ENCODE measurements at regions not wholly inside any gene's neighbourhood (a gene's known extent, or its start where the extent isn't known, plus 50 kb on each side); places are given as distances from the start of the nearest gene placed in this dataset.

DNA sequence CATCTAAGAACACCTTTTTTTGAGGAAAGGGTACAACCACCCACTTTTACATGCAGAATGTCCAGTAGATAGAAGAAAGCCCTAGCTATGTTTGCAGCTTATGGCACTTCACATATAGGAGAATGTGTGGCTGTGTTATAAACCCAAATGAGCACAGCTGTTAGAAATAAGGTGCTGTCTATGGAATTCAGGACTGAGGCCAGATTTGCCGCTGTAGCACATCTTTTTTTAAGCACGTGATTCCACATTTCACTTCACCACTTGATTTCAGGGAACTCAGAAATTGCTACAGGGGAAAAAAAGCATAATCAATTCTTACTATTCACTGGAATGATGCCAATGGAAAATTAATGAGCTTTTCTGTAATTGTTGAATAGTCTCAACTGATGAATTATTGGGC is 147.2 kb upstream of the ADAMTS5 start:
- no peak for DNase-seq

DNA sequence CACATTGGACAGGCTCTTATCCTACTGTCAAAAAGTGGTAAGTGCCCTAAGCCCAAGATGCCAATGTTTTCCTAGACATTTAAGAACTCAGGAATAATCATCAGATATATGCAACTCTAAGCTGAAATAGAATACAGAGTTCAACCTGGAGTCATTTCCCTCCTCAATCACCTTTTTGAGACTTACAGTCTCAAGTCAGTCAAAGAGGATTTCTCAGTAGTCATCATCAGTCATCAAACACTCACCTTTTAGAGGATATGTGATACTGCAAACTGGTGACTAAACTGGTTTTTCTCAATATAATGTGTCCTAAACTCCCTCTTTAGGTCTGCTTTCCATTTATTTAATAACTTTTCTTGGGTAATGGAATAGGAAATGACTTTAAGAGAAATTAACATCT is 145.3 kb upstream of the ADAMTS5 start:
- no peak for DNase-seq

DNA sequence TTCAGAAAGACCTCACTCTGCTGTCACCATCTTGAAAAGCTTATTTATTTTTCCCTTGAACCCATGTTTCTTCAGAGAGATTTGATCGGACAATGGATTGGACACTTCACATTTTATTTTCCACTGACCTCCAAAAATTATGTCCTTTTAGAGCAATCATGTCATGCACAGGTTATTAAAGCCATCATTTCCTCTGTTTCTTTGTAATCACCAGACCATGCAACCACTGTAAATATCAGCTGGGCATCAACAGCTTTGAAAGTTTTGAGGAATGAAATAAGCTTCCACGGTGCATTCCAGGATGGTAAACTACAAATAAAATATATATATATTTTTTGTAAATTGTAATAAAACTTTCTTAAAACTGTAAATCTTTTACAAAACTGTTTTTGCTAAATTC is 144.1 kb upstream of the ADAMTS5 start:
- DNase-seq = no peak

DNA sequence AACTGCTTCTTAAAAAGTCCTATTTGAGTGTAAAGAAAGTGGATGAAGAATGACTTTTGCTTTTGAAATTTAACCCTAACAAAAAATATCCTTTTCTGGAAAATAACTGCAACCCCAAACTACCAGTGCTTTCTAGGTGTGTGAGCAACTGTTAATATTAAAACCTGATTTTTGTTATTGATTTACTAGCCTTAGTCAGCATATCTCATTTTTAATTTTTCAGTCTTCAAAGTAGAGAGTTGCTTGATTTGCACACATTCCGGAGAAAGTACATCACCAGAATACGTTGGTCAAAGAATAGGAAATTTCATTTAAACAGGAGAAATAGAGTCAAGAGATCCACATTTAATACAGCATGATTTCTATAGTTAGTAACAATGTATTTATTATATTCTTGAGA is 141.8 kb upstream of the ADAMTS5 start:
- no peak for DNase-seq

DNA sequence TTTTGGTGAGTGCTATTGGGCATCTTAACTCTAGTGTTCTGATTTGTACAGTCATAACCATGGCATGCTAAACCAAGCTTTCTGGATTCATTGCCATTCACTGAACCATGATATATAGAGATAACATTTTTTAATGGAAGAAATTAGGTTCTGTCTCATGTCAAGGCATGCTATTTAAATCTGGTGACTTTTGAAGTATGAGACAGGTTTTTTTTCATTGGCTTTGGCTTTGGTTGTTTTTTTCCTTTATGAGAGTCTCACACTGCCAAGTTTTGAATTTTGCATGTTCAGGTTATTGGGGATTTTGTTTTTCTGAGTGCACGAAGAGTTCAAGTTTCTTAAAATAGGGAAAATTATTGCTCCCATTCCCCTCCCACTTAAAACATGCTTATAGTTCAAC is 141.3 kb upstream of the ADAMTS5 start:
- DNase-seq = no peak

DNA sequence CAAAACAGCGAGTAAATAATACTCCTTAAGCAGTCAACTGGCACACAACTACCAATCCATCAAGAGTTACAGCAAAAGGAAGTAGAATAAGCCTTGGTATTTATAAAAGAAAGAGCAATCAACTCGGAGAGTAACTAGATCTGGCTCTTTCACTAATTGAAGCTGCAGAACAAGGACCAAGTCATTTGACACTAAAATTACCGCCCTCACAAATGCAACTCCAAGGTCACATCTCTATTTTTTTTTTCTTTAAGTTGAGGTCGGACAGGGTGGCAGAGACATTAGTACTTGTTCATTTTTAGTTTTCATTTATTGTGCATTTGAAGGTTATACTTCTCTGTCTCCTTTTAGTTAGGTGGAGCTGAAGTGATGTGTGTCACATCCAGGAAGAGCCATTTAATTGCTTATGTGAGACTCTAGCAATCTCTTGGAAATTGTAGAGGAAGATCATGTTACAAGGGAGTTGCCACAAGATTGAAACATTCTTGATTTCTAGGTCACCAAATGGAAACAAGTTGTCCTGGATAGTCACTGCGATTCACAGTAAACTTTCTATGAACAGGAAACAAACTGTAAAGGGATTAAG is 138.1 kb upstream of the ADAMTS5 start:
- DNase-seq = no peak

DNA sequence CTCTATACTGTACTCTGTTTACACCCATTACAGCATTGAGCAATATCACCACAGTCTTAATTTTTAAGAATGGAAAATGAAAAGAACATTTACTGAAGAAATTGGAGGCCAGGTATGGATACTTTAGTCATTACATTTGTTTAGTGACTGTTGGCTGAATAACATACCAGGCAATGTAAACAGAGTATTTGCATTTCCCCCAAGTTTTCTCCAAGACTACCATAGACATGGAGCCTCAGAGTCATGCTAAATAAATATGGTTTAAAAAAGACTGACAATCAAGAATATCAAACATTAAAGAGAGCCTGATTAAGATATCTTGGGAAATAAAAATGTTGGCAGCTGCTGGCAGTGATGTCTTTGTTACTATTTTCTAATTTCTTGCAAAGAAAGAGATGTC is 136.9 kb upstream of the ADAMTS5 start:
- DNase-seq = no peak

DNA sequence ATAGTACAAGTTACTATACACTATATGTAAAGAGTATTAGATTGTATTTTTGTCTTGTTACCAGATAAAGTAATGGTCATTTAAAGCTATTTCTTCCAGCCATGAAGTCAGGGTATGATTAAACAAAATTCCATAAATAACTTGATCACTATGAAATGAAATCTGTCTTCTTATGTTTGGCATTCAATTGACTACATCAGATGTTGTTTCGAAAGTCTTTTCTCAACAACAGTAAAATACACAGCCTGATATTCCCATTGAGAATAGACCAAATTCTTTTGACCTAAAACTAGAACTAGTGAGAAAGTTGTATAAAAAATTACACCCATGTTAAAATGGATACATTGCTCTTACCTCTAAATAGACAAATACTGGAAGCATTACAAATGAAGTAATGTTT is 134.6 kb upstream of the ADAMTS5 start:
- no peak for DNase-seq

DNA sequence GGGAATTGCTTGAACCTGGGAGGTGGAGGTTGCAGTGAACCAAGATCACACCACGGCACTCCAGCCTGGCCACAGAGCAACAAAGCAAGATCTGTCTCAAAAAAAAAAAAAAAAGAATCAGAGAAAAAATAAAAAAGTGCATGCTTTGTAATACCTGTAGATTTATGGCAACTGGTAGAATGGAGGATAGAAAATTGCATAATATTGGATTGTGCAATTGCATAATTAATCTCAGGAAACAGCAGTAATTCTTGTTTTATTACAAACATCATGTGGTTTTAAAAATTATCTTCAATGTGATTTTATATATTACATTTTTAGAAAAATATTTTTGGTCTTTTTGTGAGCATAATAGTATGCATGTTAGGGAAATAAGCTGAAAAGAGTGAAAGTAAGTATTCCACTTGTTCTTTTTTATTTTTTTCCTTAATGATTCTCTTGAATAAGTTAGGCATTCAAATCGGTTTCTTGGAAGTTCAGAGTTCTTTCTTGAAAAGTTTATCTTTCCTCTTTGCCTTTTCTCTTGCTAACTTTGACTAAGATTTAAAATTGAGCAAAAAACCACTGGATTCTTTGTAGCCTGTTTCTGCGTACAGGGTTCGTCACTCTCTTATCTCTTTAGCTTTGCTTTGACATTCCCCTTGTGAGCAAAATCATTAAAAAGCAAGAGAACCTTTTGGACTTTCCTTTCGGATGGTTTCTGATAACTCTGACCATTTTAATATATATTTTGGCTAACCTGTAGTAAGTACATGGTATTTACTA is 127.5 kb upstream of the ADAMTS5 start:
- no peak for DNase-seq

DNA sequence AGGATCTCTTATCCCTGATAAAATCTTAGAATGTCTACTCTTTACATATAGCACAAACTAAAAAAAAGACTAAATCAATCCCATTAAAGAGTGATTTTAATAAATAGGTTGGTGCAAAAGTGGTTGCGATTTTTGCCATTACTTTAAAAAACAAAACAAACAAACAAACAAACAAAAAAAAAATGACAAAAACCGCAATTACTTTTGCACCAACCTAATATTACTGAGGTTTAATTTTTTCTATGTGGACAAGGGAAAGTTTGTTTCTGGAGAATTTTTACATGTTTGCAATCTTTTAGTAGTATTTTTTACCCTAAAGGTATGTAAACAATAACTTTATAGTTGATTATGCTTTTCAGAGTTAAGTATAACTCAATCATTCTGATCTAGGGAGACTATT is 119.7 kb upstream of the ADAMTS5 start:
- DNase-seq = no peak

DNA sequence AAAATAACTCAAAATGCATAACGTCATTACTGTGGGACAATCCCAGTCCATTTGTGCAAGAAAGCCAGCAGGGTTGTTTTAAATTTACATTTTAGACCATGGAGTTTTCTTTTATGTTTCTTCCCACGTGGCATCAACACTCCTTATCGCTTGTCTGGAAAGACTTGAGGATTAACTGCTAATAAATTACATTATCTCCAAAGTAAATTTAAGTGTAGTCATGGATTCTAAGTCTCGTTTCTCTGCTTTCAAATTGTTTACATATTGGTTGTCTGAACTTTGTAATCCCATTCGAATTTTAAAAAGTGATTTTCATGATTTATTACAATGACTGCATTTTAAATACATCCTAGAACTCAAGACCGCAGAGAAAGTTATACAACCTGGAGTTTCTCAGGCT is 119.3 kb upstream of the ADAMTS5 start:
- no peak for DNase-seq

DNA sequence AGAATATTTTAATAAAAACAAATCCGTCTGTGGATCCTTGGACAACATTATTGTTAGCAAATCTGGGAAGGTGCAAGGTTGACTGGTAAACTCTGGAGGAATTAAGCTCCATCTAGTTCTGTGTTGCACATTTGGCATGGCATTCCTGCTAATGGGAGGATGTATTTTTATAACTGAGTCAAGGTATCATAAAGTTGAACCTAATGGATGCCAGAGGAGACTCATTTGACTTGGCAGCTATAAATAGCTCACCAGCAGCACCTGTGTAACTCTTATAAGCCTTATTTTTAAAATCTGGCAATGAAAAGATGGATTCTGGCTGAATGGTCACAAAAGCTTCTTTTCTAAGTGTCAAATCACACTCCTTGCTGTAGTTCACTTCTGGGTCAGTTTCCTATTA is 118.5 kb upstream of the ADAMTS5 start:
- DNase-seq = no peak

DNA sequence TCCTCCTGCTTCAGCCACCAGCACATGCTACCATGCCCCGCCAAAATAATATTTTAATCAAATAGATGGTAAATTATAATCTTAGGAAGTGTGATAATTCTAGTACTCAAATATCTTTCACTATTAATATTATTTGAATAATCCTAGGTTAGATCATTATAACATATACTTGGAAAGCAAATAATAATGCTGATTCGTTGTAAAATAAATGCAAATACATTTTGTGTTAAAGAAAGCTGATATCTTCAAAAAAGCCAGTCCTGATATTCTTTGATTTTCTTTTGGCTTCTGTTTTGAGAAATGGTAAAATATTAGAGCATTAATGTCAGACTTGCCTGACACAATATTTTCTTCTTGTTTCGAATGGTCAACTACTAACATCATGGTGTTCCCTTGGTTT is 116.3 kb upstream of the ADAMTS5 start:
- DNase-seq = no peak

DNA sequence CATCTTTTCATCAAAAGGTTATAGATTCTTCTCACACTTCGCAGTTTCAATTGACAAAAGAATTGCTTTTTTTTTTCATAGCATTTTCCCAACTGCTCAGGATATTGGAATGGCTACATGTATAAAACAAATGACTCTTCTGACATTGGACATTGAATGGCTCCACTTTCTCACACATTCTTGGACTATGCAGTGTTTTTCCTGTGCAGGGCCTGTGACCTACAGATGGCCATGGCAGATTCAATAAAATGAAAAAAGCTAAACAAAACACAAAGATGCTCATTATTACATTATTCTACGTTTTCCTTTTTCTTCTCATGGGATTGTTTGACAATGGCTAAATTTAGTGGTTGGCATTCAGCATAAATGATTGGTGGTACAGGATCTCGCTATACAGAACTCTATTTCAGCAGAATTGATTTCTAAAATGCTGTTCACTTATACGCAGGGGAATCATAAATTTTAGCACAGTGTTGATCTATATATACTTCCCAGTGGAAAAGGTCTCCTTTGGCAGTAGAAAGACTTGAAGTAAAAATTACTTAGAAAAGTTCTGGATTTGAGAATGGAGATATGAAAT is 115.6 kb upstream of the ADAMTS5 start:
- DNase-seq = no peak

DNA sequence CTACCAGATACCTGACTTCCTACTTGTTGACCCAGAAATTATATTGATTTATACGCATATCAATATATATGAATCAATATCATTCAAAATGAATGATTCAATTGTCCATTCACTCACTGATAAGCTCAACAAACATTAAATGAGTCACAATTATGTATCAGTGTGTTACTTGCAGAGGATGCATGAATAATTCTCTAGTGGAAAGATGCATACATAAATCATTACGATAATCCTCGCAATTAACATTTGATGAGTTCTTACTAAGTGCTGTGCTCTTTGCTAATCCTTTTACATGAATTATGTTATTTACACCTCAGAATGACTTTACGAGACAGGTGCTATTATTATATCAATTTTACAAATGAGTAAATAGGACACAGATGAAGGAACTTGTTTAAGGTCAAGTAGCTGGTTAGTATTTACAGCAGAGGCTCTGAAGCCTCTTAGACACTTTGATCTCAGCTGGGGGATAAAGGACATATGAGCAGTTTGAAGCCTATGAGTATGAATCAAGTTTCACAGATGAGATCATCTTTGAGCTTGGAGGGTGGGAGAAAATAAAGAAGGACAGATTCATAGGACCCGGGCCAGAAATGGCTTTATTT is 112.8 kb upstream of the ADAMTS5 start:
- no peak for DNase-seq

DNA sequence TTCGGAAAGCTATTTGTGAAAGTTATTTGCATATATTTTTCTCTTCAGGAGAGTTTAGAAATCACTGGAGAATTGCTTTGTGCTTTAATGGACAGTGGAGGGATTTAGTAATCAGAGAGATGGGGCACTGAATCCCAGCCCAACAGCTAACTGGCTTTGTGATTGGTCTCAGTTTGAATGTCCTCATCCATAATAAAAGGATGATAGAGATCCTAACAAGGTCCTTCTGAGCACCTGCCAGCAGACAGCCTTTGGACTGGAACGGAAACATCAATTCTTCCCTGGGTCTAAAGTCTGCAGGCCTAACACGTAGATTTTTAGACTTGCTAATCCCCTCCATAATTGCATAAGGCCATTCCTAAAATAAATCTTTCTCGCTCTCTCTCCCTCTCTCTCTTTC is 112.0 kb upstream of the ADAMTS5 start:
- no peak for DNase-seq

DNA sequence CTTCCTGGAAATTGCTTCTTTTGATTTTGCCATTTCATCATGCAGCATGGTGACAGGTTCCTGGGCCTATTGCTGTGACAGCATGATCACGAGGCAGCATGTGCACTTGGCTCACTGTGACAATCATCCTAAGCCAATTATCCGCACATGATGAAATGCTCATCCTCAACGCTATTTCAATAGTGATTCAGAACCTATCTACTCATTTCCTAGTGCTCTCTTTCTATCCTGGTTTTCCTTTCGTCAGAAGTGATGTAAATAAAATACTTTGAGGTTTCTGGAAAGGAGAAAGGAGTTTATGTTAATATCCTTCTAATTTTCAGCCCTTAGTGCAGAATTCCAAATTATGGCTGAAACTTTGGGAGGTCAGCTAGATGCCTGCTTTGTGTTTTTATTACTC is 110.6 kb upstream of the ADAMTS5 start:
- DNase-seq = no peak

DNA sequence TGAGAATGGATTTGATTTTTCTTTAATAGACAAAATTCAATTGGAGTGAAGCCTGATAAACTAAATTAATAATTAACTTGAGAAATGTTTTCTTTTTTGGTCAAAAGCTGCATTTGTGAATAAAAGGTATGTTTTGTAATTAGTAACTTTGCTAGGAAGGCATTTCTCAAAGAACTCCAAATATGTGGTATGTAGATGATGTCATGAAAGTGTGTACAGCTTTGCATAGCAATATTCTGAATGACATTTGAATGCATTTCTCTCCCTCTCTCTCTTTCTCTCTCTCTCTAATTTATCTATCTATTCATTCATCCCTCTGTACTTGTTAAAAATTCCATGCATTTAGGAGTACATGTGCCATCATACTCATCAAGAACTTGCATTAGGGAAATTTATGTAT is 109.1 kb upstream of the ADAMTS5 start:
- DNase-seq = no peak

DNA sequence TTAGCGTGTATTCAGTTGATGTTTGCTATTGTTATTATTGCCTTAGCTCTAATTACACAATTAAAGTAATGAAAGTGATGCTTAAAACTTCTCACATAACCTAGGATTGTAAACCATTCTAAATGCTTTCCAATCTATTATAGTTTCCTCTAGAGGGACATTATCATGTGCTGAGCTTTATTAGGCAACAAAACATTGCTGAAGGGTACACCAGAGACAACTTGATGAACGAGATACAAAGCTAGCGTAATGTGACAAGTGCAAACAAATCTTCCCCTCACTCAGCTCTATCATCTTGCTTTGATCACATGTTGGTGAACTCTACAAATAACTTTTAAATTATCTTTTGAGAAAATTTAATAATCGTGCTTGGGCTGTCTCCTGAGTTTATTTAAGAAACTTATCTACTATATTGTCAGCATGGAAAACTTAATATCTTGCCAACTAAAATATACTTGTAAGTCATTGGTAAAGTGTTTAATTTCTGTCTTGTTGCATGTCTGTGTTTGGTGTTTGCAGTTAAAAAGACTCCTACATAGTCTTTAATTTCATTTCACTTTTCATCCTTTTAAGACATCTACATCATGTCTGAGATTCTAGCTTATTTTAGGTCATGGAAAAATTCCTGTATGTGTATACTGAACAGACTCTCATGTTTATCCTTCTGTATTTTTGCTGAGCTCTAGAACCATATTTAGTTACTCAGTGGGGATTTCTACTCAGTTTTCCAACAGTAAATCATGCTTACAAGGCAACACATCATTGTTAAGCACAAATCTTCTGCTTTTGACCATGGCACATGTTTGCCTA is 104.2 kb upstream of the ADAMTS5 start:
- DNase-seq = no peak

DNA sequence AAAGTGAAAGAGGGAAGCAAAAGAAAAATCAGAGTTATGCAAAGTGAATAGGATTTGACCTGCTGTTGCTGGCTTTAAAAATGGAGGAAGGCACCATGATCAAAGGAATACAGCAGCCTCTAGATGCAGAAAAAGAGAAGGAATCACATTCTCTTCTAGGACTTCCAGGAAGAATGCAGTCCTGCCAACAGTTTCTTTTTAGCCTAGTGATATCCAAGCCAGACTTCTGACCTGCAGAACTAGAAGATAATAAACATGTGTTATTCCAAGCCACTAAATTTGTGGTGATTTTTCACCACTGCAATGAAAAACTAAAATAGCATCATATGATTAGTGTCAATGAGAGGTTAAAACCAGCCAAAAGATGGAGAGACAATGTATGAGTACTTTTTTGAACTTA is 101.9 kb upstream of the ADAMTS5 start:
- DNase-seq = no peak

DNA sequence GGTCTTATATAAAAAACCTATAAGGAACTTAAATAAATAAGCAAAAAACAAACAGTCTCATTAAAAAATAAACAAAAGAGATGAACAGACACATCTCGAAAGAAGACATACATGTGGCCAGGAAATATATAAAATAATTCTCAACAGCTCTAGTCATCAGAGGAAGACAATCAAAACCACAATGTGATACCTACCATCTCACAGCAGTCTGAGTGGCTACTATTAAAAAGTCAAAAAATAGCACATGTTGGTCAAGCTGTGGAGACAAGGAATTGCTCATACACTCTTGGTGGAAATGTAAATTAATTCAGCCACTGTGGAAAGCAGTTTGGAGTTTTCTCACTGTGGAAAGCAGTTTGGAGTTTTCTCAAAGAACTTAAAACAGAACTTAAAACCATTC is 100.3 kb upstream of the ADAMTS5 start:
- no peak for DNase-seq

DNA sequence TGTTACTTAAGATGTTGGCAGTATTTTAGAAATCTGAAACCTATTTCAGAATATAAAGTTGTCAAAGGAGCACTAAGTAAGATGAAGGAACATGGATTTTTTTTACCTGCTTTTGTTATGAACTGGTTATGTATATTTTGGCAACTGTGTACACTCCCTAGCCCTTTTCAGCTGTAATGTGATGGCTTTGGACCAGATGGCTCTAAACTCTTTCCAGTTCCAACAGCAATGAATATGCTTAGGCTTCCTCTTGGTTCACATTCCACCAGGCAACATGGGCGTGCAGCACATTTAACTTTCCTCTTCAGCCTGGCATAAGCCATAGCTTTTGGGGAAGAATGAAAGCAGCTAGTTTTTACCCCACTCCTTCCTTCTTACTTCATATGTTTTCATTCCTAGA is 95.6 kb upstream of the ADAMTS5 start:
- no peak for DNase-seq

DNA sequence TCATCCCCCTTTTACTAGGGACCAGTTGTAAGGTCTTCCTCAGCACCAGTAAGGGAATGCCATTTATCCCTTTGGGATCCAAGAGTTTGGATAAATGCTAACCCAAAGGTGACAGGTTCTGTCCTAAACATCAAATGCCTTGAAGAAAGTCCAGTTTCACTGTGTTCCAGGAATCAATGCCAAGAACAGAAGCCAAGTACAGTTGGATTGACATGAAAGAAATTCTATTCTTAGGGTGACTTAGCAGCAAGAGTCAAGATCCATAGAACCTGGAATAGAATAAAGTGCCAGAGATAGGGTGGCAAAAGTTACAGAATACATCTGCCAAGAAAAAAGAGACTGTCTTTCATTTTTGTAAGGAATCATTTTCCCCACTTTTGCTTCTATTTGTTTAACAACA is 94.9 kb upstream of the ADAMTS5 start:
- no peak for DNase-seq

DNA sequence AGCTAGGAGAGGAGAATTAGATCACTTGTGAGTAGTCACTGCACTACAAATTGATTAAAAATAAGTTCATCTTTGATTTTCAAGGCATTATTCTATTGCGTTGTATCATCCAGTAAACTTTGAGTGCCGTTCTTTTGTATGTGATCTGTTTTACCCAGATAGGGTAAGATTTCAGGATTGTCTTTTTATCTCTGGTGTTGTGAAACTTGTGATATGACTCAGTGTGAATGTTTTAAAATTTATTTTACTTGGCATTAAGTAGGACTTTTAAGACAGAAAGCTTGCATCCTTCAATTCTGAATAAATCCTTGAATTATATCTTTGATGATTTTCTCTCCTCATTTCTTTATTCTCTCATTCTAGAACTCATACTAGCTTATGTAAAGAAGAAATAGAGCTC is 93.3 kb upstream of the ADAMTS5 start:
- DNase-seq = no peak
